AG04450 (cell line): ENCODE measurements at regions not wholly inside any gene's neighbourhood (a gene's known extent, or its start where the extent isn't known, plus 50 kb on each side); places are given as distances from the start of the nearest gene placed in this dataset.

Source experiments
- CTCF ChIA-PET: fragments of 300-600, 350-600 bp; formaldehyde crosslinking; extraction: SDS; loops from one replicate; lab custom pipeline; 2022; ENCODE audit warnings: antibody characterized with exemption, inconsistent platforms; lab: Charles Lee
- POLR2A ChIA-PET: fragments of 350-600 bp; formaldehyde crosslinking; extraction: SDS; loops from one replicate; lab custom pipeline; 2021; ENCODE audit warnings: antibody characterized with exemption, inconsistent platforms; lab: Yijun Ruan, JAX
- DNase-seq: peaks from one replicate; pipeline ENCODE4 v3.0.0-alpha.2; 2011; ENCODE audit warnings: low read depth, low spot score
- H3K27ac ChIP-seq: one replicate; pipeline ENCODE4 v1.5.1; 2012; ENCODE audit warnings: low read depth, low read length, control low read depth
- H3K27me3 ChIP-seq: one replicate; pipeline ENCODE4 v1.6.0; 2012; ENCODE audit warnings: low read length; ENCODE audit not compliant: control insufficient read depth, insufficient read depth
- H3K4me3 ChIP-seq: 2 replicates; pipeline ENCODE4 v1.5.1; 2011; ENCODE audit warnings: mild to moderate bottlenecking, low read depth, low read length, control low read depth
- H3K9me3 ChIP-seq: 2 replicates; pipeline ENCODE4 v1.5.1; 2012; ENCODE audit warnings: low read length; ENCODE audit not compliant: control insufficient read depth, insufficient read depth
- TF ChIP-seq, protein P1 (sequence below): IDR thresholded peaks from 2 replicates; pipeline ENCODE4 v1.5.1; 2011; ENCODE audit warnings: low read depth, low read length, control low read depth, inconsistent platforms

DNA sequence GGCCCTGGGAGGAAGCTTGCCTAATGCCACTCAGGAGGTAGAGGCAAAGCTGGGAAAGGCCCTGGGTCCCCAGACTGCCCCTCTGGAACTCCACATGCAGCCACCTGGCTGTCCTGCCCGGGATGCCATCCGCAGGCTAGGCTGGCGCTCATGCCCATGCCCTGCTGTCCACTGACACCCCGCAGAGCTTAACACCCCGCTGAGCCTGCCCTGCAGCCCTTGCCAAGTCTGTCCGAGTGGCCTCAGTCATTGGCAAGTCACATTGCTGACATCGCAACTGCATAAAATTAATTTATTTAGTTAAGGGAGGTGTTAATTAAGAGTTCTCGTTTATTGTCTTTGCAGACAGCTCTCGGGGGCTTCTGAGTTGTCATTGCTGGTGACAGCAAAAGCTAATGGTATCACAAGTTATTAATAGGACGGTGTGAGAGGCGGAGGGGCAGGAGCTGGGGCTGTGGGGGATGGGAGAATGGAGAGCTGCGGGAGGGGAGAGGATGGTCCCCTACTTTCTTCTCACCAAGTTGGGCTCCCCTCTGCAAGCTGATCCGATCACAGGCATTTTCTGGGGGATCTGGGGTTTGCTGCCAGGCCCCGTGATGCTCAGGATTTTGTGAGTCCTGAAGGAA, 55.6 kb upstream of the PCBD1 start:
- no peak for DNase-seq
- no peak overlapping the region for H3K27ac ChIP-seq
- CTCF ChIA-PET: interaction anchor here (1.1 kb wide), 1 partner anchor 18 kb away, joined by 3 read pairs; no protein-coding TSS in a partner anchor
- peaks cover 29% of the 10 kb centered on the region for H3K27me3 ChIP-seq
- TF ChIP-seq, protein P1, sequence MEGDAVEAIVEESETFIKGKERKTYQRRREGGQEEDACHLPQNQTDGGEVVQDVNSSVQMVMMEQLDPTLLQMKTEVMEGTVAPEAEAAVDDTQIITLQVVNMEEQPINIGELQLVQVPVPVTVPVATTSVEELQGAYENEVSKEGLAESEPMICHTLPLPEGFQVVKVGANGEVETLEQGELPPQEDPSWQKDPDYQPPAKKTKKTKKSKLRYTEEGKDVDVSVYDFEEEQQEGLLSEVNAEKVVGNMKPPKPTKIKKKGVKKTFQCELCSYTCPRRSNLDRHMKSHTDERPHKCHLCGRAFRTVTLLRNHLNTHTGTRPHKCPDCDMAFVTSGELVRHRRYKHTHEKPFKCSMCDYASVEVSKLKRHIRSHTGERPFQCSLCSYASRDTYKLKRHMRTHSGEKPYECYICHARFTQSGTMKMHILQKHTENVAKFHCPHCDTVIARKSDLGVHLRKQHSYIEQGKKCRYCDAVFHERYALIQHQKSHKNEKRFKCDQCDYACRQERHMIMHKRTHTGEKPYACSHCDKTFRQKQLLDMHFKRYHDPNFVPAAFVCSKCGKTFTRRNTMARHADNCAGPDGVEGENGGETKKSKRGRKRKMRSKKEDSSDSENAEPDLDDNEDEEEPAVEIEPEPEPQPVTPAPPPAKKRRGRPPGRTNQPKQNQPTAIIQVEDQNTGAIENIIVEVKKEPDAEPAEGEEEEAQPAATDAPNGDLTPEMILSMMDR: no peak
- H3K4me3 ChIP-seq: no peak overlapping the region
- H3K9me3 ChIP-seq: no peaks in the 10 kb centered on the region
- POLR2A ChIA-PET: no interaction called here

DNA sequence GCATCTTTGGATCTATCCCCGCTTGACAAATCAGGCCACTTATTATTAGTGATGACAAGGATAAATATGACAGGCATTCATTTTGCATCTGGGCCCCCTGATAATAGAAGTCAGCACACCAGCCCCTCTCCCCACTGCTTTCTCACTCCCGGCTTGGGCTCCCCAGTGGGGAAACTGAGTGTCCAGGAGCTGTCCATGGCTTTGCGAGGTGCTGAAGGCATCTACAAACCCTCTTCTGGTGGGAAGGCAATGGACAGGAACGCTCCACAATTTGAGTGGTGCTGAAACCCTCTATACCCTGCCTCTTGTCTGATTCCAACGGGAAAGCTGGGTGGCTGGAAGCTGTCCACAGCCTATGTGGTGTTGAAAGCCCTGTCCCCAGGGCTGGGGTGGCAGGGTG, 61.7 kb upstream of the PCBD1 start:
- H3K27ac ChIP-seq: no peak overlapping the region
- POLR2A ChIA-PET: no interaction called here
- H3K9me3 ChIP-seq: no peaks in the 10 kb centered on the region
- no peak overlapping the region for H3K4me3 ChIP-seq
- H3K27me3 ChIP-seq: peaks cover 25% of the 10 kb centered on the region
- CTCF ChIA-PET: no interaction called here
- TF ChIP-seq, protein P1: no peak
- no peak for DNase-seq

DNA sequence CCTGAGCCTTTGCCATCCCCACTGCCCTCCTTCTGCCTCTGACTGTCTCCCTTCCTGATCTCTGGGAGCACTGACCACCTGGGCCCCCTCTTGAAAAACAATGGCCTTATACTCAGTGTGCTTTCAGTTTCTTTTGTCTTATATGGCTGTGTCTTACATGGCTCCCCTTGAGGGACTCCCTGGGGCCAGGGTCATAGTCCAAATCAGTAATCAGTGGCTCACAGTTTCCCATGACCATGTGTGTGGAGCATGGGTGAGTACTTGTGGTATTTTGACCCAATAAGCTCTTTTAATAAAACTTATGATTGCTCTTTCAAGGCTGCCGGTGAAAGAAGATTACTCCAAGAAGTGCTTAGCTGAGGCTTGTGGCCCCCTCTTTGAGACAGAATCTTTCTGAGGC, 62.4 kb upstream of the PCBD1 start:
- Histone ChIP-seq H3K4me3 (no peak overlapping the region), H3K27ac (no peak overlapping the region), H3K27me3 (peaks cover 23% of the 10 kb centered on the region), H3K9me3 (no peaks in the 10 kb centered on the region)
- TF ChIP-seq, protein P1: no peak
- ChIA-PET CTCF (no interaction called here), POLR2A (no interaction called here)
- DNase-seq: no peak

- no peak overlapping the region for H3K27ac ChIP-seq
- TF ChIP-seq, protein P1: no peak
- no peak for DNase-seq
- CTCF ChIA-PET: no interaction called here
- POLR2A ChIA-PET: no interaction called here
- no peak overlapping the region for H3K4me3 ChIP-seq
- peaks cover 20% of the 10 kb centered on the region for H3K27me3 ChIP-seq
- no peaks in the 10 kb centered on the region for H3K9me3 ChIP-seq
Measured at GRCh38 chr10:70952401-70952800, 64.0 kb upstream of the PCBD1 start.

- TF ChIP-seq, protein P1: no peak
- Histone ChIP-seq H3K9me3 (no peaks in the 10 kb centered on the region), H3K27me3 (peaks cover 20% of the 10 kb centered on the region), H3K4me3 (no peak overlapping the region), H3K27ac (no peak overlapping the region)
- POLR2A ChIA-PET: no interaction called here
- DNase-seq: no peak
- CTCF ChIA-PET: no interaction called here
Measured at GRCh38 chr10:70952921-70953320, 64.6 kb upstream of the PCBD1 start.
